Keratinocyte (primary cell): ENCODE measurements at regions not wholly inside any gene's neighbourhood (a gene's known extent, or its start where the extent isn't known, plus 50 kb on each side); places are given as distances from the start of the nearest gene placed in this dataset.

Experiments
- CTCF ChIP-seq, 3 experiments: IDR thresholded peaks in 1 of 3; conservative IDR thresholded peaks in 1 of 3; optimal IDR thresholded peaks in 1 of 3; 2 replicates in 2 of 3; 3 replicates in 1 of 3; pipeline versions ENCODE3 to v1.5.1; 2011; ENCODE audit warnings: low read length in 3 of 3, mild to moderate bottlenecking in 3 of 3, moderate library complexity in 2 of 3, control low read depth in 1 of 3, inconsistent platforms in 1 of 3; ENCODE audit not compliant: insufficient read depth in 2 of 3; ENCODE audit errors: extremely low read depth in 1 of 3
- EZH2 ChIP-seq: IDR thresholded peaks from one replicate; pipeline ENCODE4 v1.6.1; 2012; ENCODE audit warnings: inconsistent platforms, mild to moderate bottlenecking, low read length, moderate library complexity

DNA sequence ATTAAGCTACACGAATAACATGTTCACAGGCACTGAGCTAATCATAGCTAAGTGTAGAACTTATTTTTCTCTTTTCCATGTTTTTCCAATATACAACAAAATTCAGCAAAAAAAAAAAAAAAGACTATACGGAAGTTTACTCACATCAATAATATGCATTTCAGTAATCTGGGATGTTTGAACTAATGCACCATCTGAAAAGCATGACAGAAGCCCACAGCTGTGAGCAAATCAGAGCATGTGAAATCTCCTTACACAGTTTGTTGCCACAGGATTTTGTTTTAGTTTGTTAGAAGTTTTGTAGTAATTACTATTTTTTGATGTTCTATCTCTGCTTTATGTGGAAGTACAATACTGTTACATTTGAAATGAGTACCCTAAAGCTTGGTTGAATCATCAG is 1051.7 kb downstream of the TTLL7 start:
- TF ChIP-seq CTCF (optimal IDR thresholded peaks at IDR 0.05 in 1 of 3, IDR thresholded peaks at IDR 0.05 in 1 of 3, conservative IDR thresholded peaks at IDR 0.05 in 1 of 3; ENCODE audit: extremely low read depth in 1 of 3, insufficient read depth in 2 of 3, low read length in 3 of 3) (no peak), EZH2 (no peak)
